ENCODE measurements at regions not wholly inside any gene's neighbourhood (a gene's known extent, or its start where the extent isn't known, plus 50 kb on each side); places are given as distances from the start of the nearest gene placed in this dataset.

DNA sequence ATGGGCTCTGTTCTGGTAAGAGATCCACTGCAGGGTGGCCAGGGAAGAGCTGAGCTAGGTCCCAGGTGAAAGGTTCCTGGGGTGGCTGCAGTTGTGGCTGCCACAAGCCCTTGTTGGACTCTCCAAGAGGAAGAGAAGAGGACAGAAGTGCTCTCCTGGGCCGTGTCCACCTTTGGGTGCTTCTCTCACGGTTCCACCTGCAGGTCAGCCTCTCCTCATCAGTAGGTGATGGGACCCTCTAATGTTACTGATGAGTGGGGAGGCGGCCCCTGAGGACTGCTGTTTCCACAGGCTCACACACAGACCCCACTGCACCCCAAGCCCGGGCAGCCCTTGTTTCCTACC lies 804.9 kb downstream of the BRD1 start:
- no peaks in the 10 kb centered on the region for H3K36me3 ChIP-seq (ENCODE audit: control insufficient read depth, insufficient read depth, low read length)
- in situ Hi-C loops (cut with HindIII; ENCODE audit: low pct_unique_long_range_greater_than_20kb, low sequenced_read_pairs), result no loop called here
- no peak for DNase-seq (ENCODE audit: low read depth, low spot score)
- no peaks in the 10 kb centered on the region for H3K27me3 ChIP-seq (ENCODE audit: control insufficient read depth, insufficient read depth, low read length)
- CTCF ChIA-PET, result no interaction called here
- no peaks in the 10 kb centered on the region for H3K9me3 ChIP-seq (ENCODE audit: control insufficient read depth, insufficient read depth, low read depth, low read length)
- TF ChIP-seq SIN3A (IDR thresholded peaks at IDR 0.05; ENCODE audit: borderline replicate concordance, insufficient read depth, low read depth, low read length) (no peak), TCF7L2 (IDR thresholded peaks at IDR 0.05; ENCODE audit: low read depth, low read length) (no peak), POLR2AphosphoS5 (IDR thresholded peaks at IDR 0.05; ENCODE audit: low read depth, low read length) (no peak), CTCF (IDR thresholded peaks at IDR 0.05) (no peak), REST (IDR thresholded peaks at IDR 0.05; ENCODE audit: insufficient read depth in 1 of 2, low read depth in 2 of 2, low read length in 1 of 2) (no peak)
- no peak for ATAC-seq
- intact Hi-C loops (cut with micrococcal nuclease; ENCODE audit: unreplicated experiment), result no loop called here
- no peak overlapping the region for H3K4me3 ChIP-seq (ENCODE audit: low read depth in 2 of 2, low read length in 2 of 2)
- BruUV-seq (replicated peaks), result no TSS peak
- H3K4me1 ChIP-seq (ENCODE audit: control insufficient read depth, insufficient read depth, low read length), result no peaks in the 10 kb centered on the region
- POLR2A ChIA-PET, result no interaction called here
- no peak overlapping the region for H3K27ac ChIP-seq (ENCODE audit: low read length)

GRCh38 chr22:49021926-49022815 lies 805.5 kb downstream of the BRD1 start:
- ChIA-PET CTCF (no interaction called here), POLR2A (no interaction called here)
- no peaks in the 10 kb centered on the region for H3K9me3 ChIP-seq (ENCODE audit: control insufficient read depth, insufficient read depth, low read depth, low read length)
- in situ Hi-C loops (cut with HindIII; ENCODE audit: low pct_unique_long_range_greater_than_20kb, low sequenced_read_pairs) (no loop called here), intact Hi-C loops (cut with micrococcal nuclease; ENCODE audit: unreplicated experiment) (no loop called here)
- no peaks in the 10 kb centered on the region for H3K4me1 ChIP-seq (ENCODE audit: control insufficient read depth, insufficient read depth, low read length)
- TF ChIP-seq CTCF (IDR thresholded peaks at IDR 0.05), result no peak
- TF ChIP-seq REST (IDR thresholded peaks at IDR 0.05; ENCODE audit: insufficient read depth in 1 of 2, low read depth in 2 of 2, low read length in 1 of 2), result no peak
- no peak for TF ChIP-seq TCF7L2 (IDR thresholded peaks at IDR 0.05; ENCODE audit: low read depth, low read length)
- no peak for TF ChIP-seq POLR2AphosphoS5 (IDR thresholded peaks at IDR 0.05; ENCODE audit: low read depth, low read length)
- TF ChIP-seq SIN3A (IDR thresholded peaks at IDR 0.05; ENCODE audit: borderline replicate concordance, insufficient read depth, low read depth, low read length), result no peak
- no peak for DNase-seq (ENCODE audit: low read depth, low spot score)
- no peak for ATAC-seq
- H3K36me3 ChIP-seq (ENCODE audit: control insufficient read depth, insufficient read depth, low read length), result no peaks in the 10 kb centered on the region
- H3K27ac ChIP-seq (ENCODE audit: low read length), result no peak overlapping the region
- H3K4me3 ChIP-seq (ENCODE audit: low read depth in 2 of 2, low read length in 2 of 2), result no peak overlapping the region
- no peaks in the 10 kb centered on the region for H3K27me3 ChIP-seq (ENCODE audit: control insufficient read depth, insufficient read depth, low read length)
- BruUV-seq (replicated peaks), result no TSS peak

All from Panc1 (cell line).